H4 (cell line): ENCODE measurements at regions not wholly inside any gene's neighbourhood (a gene's known extent, or its start where the extent isn't known, plus 50 kb on each side); places are given as distances from the start of the nearest gene placed in this dataset.
A peak's percentile ranks its signal among the peaks of the same experiment; 100 is the strongest.

Source experiments
- DNase-seq: peaks from one replicate; pipeline ENCODE4 v3.0.0-alpha.2; 2015; ENCODE audit warnings: low spot score

GRCh38 chr5:82807021-82807420 is 270.2 kb downstream of the TMEM167A start:
- no peak for DNase-seq

- no peak for DNase-seq
Observed at GRCh38 chr5:82806513-82806912, 270.7 kb downstream of the TMEM167A start.

GRCh38 chr5:82804155-82804690 is 273.0 kb downstream of the TMEM167A start:
- DNase-seq: no peak

GRCh38 chr5:82802954-82803353 is 274.2 kb downstream of the TMEM167A start:
- DNase-seq: no peak

GRCh38 chr5:82800826-82801225 is 276.4 kb downstream of the TMEM167A start:
- no peak for DNase-seq

- no peak for DNase-seq
Observed at GRCh38 chr5:82799361-82800077, 277.7 kb downstream of the TMEM167A start.

GRCh38 chr5:82798676-82799075 is 278.5 kb downstream of the TMEM167A start:
- no peak for DNase-seq

- no peak for DNase-seq
Observed at GRCh38 chr5:82796643-82797416, 280.4 kb downstream of the TMEM167A start.

- no peak for DNase-seq
Observed at GRCh38 chr5:82794876-82795275, 282.3 kb downstream of the TMEM167A start.

- DNase-seq: peak; percentile 21
Observed at GRCh38 chr5:82793808-82794419, 283.3 kb downstream of the TMEM167A start.

GRCh38 chr5:82792096-82792495 is 285.1 kb downstream of the TMEM167A start:
- no peak for DNase-seq

GRCh38 chr5:82789095-82789494 is 288.1 kb downstream of the TMEM167A start:
- DNase-seq: no peak

GRCh38 chr5:82786748-82787147 is 290.4 kb downstream of the TMEM167A start:
- no peak for DNase-seq

GRCh38 chr5:82785882-82786509 is 291.2 kb downstream of the TMEM167A start:
- DNase-seq: no peak

- no peak for DNase-seq
Observed at GRCh38 chr5:82785456-82785855, 291.7 kb downstream of the TMEM167A start.

GRCh38 chr5:82784521-82784920 is 292.7 kb downstream of the TMEM167A start:
- no peak for DNase-seq

- no peak for DNase-seq
Observed at GRCh38 chr5:82777106-82777505, 300.1 kb downstream of the TMEM167A start.

GRCh38 chr5:82772281-82772680 is 304.9 kb downstream of the TMEM167A start:
- DNase-seq: no peak

GRCh38 chr5:82766206-82766605 is 311.0 kb downstream of the TMEM167A start:
- no peak for DNase-seq

- no peak for DNase-seq
Observed at GRCh38 chr5:82765765-82766164, 311.4 kb downstream of the TMEM167A start.

GRCh38 chr5:82760856-82761255 is 316.3 kb downstream of the TMEM167A start:
- no peak for DNase-seq

- no peak for DNase-seq
Observed at GRCh38 chr5:82758881-82759280, 318.3 kb downstream of the TMEM167A start.
